Gastrocnemius medialis (tissue), 4 donors: ENCODE measurements at regions not wholly inside any gene's neighbourhood (a gene's known extent, or its start where the extent isn't known, plus 50 kb on each side); places are given as distances from the start of the nearest gene placed in this dataset.

Experiments used
- ATAC-seq, 2 donors: fragments of 150-250 bp; one replicate each; pipeline ENCODE4 v1.9.1; 2016
- DNase-seq, 2 donors: peaks; one replicate each; pipeline ENCODE4 v3.0.0-alpha.2; 2019
- H3K27ac ChIP-seq, 4 donors: fragments of 200-600 bp; sonication (generic); 1 replicate in 1 of 4; 2 replicates in 3 of 4; pipeline ENCODE4 v1.5.1; 2016 to 2018; ENCODE audit warnings: mild to moderate bottlenecking in 2 of 4, moderate library complexity in 1 of 4
- H3K27me3 ChIP-seq, 3 donors: fragments of 200-600 bp; sonication (generic) in 2 of 3; 1 replicate in 1 of 3; 2 replicates in 2 of 3; pipeline versions ENCODE4 v1.5.1 to v1.6.0; 2016 to 2019; ENCODE audit warnings: mild to moderate bottlenecking in 1 of 3, moderate library complexity in 1 of 3
- H3K36me3 ChIP-seq, 2 donors: fragments of 200-600 bp; sonication (generic) in 1 of 2; one replicate each; pipeline ENCODE4 v1.5.1; 2017 to 2018
- H3K4me1 ChIP-seq, 2 donors: fragments of 200-600 bp; sonication (generic) in 1 of 2; one replicate each; pipeline ENCODE4 v1.5.1; 2016 to 2017; ENCODE audit warnings: mild to moderate bottlenecking in 2 of 2
- H3K4me3 ChIP-seq, 4 donors: fragments of 200-600 bp; sonication (generic) in 3 of 4; 1 replicate in 1 of 4; 2 replicates in 3 of 4; pipeline ENCODE4 v1.5.1; 2016 to 2019; ENCODE audit warnings: mild to moderate bottlenecking in 2 of 4
- H3K9me3 ChIP-seq, 3 donors: fragments of 200-600 bp; sonication (generic) in 2 of 3; 1 replicate in 1 of 3; 2 replicates in 2 of 3; pipeline ENCODE4 v1.5.1; 2016 to 2019
- CTCF ChIP-seq, 5 experiments: fragments of 450-650 bp in 3 of 5; fragments of 200-600 bp in 2 of 5; sonication (generic) in 2 of 5; IDR thresholded peaks in 4 of 5; conservative IDR thresholded peaks in 1 of 5; 1 replicate in 4 of 5; 2 replicates in 1 of 5; pipeline ENCODE4 v1.5.1; 2016 to 2019; ENCODE audit warnings: antibody characterized with exemption in 5 of 5, mild to moderate bottlenecking in 3 of 5, moderate library complexity in 3 of 5
- POLR2A ChIP-seq, 2 donors: fragments of 450-650 bp; IDR thresholded peaks; one replicate each; pipeline ENCODE4 v1.6.1; 2017; ENCODE audit warnings: antibody characterized with exemption in 2 of 2, mild to moderate bottlenecking in 2 of 2, moderate library complexity in 2 of 2
- in situ Hi-C, 4 donors: fragments of 200-750 bp; cut with MboI; loops; one replicate each; pipeline versions ENCODE4 v1.15.0 to v1.8.0; 2017; ENCODE audit warnings: low sequenced_read_pairs in 4 of 4
- intact Hi-C: fragments of 100-400 bp; cut with DNase I; formaldehyde crosslinking; loops from one replicate; pipeline ENCODE4 v1.15.1; 2023; ENCODE audit warnings: low total_unique reads

GRCh38 chr1:188397521-188397920, 1568.8 kb downstream of the PLA2G4A start:
- Histone ChIP-seq H3K4me3 (no peak overlapping the region), H3K4me1 (no peaks in the 10 kb centered on the region), H3K9me3 (peaks cover 0 to 4% (median 0%) of the 10 kb centered on the region in 3 donors), H3K27ac (no peak overlapping the region), H3K36me3 (no peaks in the 10 kb centered on the region), H3K27me3 (no peaks in the 10 kb centered on the region)
- DNase-seq (no peak), ATAC-seq (no peak)
- in situ Hi-C loops (no loop called here), intact Hi-C loops (no loop called here)
- TF ChIP-seq POLR2A (IDR thresholded peaks at IDR 0.05) = no peak
- no peak for TF ChIP-seq CTCF (IDR thresholded peaks at IDR 0.05 in 4 of 5, conservative IDR thresholded peaks at IDR 0.05 in 1 of 5)

- in situ Hi-C loops (no loop called here), intact Hi-C loops (no loop called here)
- ATAC-seq (no peak), DNase-seq (no peak)
- H3K36me3 ChIP-seq = no peaks in the 10 kb centered on the region
- H3K4me3 ChIP-seq = no peak overlapping the region
- H3K4me1 ChIP-seq = no peaks in the 10 kb centered on the region
- H3K9me3 ChIP-seq = peaks cover 0 to 4% (median 0%) of the 10 kb centered on the region in 3 donors
- TF ChIP-seq POLR2A (IDR thresholded peaks at IDR 0.05) = no peak
- no peak for TF ChIP-seq CTCF (IDR thresholded peaks at IDR 0.05 in 4 of 5, conservative IDR thresholded peaks at IDR 0.05 in 1 of 5)
- no peak overlapping the region for H3K27ac ChIP-seq
- H3K27me3 ChIP-seq = no peaks in the 10 kb centered on the region
Measured at GRCh38 chr1:188402986-188403385, 1574.2 kb downstream of the PLA2G4A start.

- no peak overlapping the region for H3K27ac ChIP-seq
- in situ Hi-C loops = no loop called here
- intact Hi-C loops = no loop called here
Measured at GRCh38 chr1:188406636-188407035, 1577.9 kb downstream of the PLA2G4A start.

GRCh38 chr1:188420177-188420576, 1591.4 kb downstream of the PLA2G4A start:
- Histone ChIP-seq H3K4me1 (no peaks in the 10 kb centered on the region), H3K9me3 (no peaks in the 10 kb centered on the region), H3K36me3 (no peaks in the 10 kb centered on the region), H3K27ac (no peak overlapping the region), H3K4me3 (no peak overlapping the region), H3K27me3 (no peaks in the 10 kb centered on the region)
- no peak for TF ChIP-seq POLR2A (IDR thresholded peaks at IDR 0.05)
- TF ChIP-seq CTCF (IDR thresholded peaks at IDR 0.05 in 4 of 5, conservative IDR thresholded peaks at IDR 0.05 in 1 of 5) = no peak
- in situ Hi-C loops (no loop called here), intact Hi-C loops (no loop called here)
- DNase-seq = no peak
- ATAC-seq = no peak

More at GRCh38 chr1:188406636-188407035, 1577.9 kb downstream of the PLA2G4A start:
- ATAC-seq = no peak
- Histone ChIP-seq H3K4me1 (no peaks in the 10 kb centered on the region), H3K36me3 (no peaks in the 10 kb centered on the region), H3K9me3 (no peaks in the 10 kb centered on the region), H3K27me3 (no peaks in the 10 kb centered on the region), H3K4me3 (no peak overlapping the region)
- no peak for TF ChIP-seq CTCF (IDR thresholded peaks at IDR 0.05 in 4 of 5, conservative IDR thresholded peaks at IDR 0.05 in 1 of 5)
- TF ChIP-seq POLR2A (IDR thresholded peaks at IDR 0.05) = no peak
- no peak for DNase-seq

GRCh38 chr1:188423073-188423472, 1594.3 kb downstream of the PLA2G4A start:
- Histone ChIP-seq H3K27ac (no peak overlapping the region), H3K27me3 (no peaks in the 10 kb centered on the region), H3K4me3 (no peak overlapping the region), H3K4me1 (no peaks in the 10 kb centered on the region), H3K36me3 (no peaks in the 10 kb centered on the region), H3K9me3 (no peaks in the 10 kb centered on the region)
- in situ Hi-C loops (no loop called here), intact Hi-C loops (no loop called here)
- TF ChIP-seq POLR2A (IDR thresholded peaks at IDR 0.05) (no peak), CTCF (IDR thresholded peaks at IDR 0.05 in 4 of 5, conservative IDR thresholded peaks at IDR 0.05 in 1 of 5) (no peak)
- DNase-seq (no peak), ATAC-seq (no peak)
